Medulla oblongata (tissue), 1 donor: ENCODE measurements at regions not wholly inside any gene's neighbourhood (a gene's known extent, or its start where the extent isn't known, plus 50 kb on each side); places are given as distances from the start of the nearest gene placed in this dataset.
A peak's percentile ranks its signal among the peaks of the same experiment; 100 is the strongest.

Source experiments
- DNase-seq: peaks from one replicate; pipeline ENCODE4 v3.0.0-alpha.2; 2015; ENCODE audit errors: extremely low spot score

GRCh38 chr1:209370241-209370995 lies 213.1 kb upstream of the CAMK1G start:
- DNase-seq: no peak

GRCh38 chr1:209375097-209375496 lies 208.4 kb upstream of the CAMK1G start:
- DNase-seq: no peak

- DNase-seq: no peak
Observed at GRCh38 chr1:209375671-209376365, 207.7 kb upstream of the CAMK1G start.

- no peak for DNase-seq
Observed at GRCh38 chr1:209376774-209377173, 206.7 kb upstream of the CAMK1G start.

- DNase-seq: no peak
Observed at GRCh38 chr1:209377995-209378394, 205.5 kb upstream of the CAMK1G start.

GRCh38 chr1:209379280-209379679 lies 204.2 kb upstream of the CAMK1G start:
- no peak for DNase-seq

GRCh38 chr1:209380420-209380819 lies 203.1 kb upstream of the CAMK1G start:
- DNase-seq: no peak

GRCh38 chr1:209382231-209383100 lies 201.0 kb upstream of the CAMK1G start:
- DNase-seq: no peak

- no peak for DNase-seq
Observed at GRCh38 chr1:209383422-209383821, 200.1 kb upstream of the CAMK1G start.

- no peak for DNase-seq
Observed at GRCh38 chr1:209383907-209384709, 199.4 kb upstream of the CAMK1G start.

- no peak for DNase-seq
Observed at GRCh38 chr1:209384710-209385550, 198.6 kb upstream of the CAMK1G start.

GRCh38 chr1:209386156-209386555 lies 197.4 kb upstream of the CAMK1G start:
- DNase-seq: no peak

- no peak for DNase-seq
Observed at GRCh38 chr1:209387271-209387968, 196.1 kb upstream of the CAMK1G start.

GRCh38 chr1:209387969-209388329 lies 195.6 kb upstream of the CAMK1G start:
- no peak for DNase-seq

GRCh38 chr1:209388358-209388757 lies 195.2 kb upstream of the CAMK1G start:
- no peak for DNase-seq

- DNase-seq: no peak
Observed at GRCh38 chr1:209389258-209389657, 194.3 kb upstream of the CAMK1G start.

GRCh38 chr1:209389975-209390374 lies 193.5 kb upstream of the CAMK1G start:
- no peak for DNase-seq

- DNase-seq: no peak
Observed at GRCh38 chr1:209390764-209391163, 192.8 kb upstream of the CAMK1G start.

- DNase-seq: no peak
Observed at GRCh38 chr1:209391792-209392191, 191.7 kb upstream of the CAMK1G start.

- DNase-seq: peak; percentile 46
Observed at GRCh38 chr1:209395169-209395568, 188.3 kb upstream of the CAMK1G start.
